ENCODE measurements at regions not wholly inside any gene's neighbourhood (a gene's known extent, or its start where the extent isn't known, plus 50 kb on each side); places are given as distances from the start of the nearest gene placed in this dataset.

- no peak for TF ChIP-seq CTCF (IDR thresholded peaks at IDR 0.05; ENCODE audit: low read depth, low read length)
- TF ChIP-seq, protein P1, sequence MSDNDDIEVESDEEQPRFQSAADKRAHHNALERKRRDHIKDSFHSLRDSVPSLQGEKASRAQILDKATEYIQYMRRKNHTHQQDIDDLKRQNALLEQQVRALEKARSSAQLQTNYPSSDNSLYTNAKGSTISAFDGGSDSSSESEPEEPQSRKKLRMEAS (IDR thresholded peaks at IDR 0.05; ENCODE audit: low read depth, low read length): no peak
- no peak for TF ChIP-seq POLR2A (IDR thresholded peaks at IDR 0.05; ENCODE audit: extremely low read depth, insufficient read length)
- TF ChIP-seq MYC (IDR thresholded peaks at IDR 0.05; ENCODE audit: low read depth, low read length): no peak
Measured at GRCh38 chr6:3963426-3963825, 114.3 kb downstream of the FAM50B start.
